ENCODE measurements at regions not wholly inside any gene's neighbourhood (a gene's known extent, or its start where the extent isn't known, plus 50 kb on each side); places are given as distances from the start of the nearest gene placed in this dataset.

GRCh38 chr9:17021387-17021970, 113.4 kb upstream of the CNTLN start:
- H3K27ac ChIP-seq (ENCODE audit: low read depth in 2 of 2, low read length in 2 of 2) = no peak overlapping the region
- no peaks in the 10 kb centered on the region for H3K27me3 ChIP-seq (ENCODE audit: control insufficient read depth in 2 of 2, insufficient read depth in 2 of 2, low read length in 2 of 2)
- no peak overlapping the region for H3K4me3 ChIP-seq (ENCODE audit: low read length in 2 of 2)
- no peaks in the 10 kb centered on the region for H3K36me3 ChIP-seq (ENCODE audit: control insufficient read depth in 2 of 2, insufficient read depth in 2 of 2, low read length in 2 of 2)
- no peaks in the 10 kb centered on the region for H3K9me3 ChIP-seq (ENCODE audit: control insufficient read depth in 2 of 2, low read length in 2 of 2)
- H3K4me1 ChIP-seq (ENCODE audit: control insufficient read depth in 2 of 2, insufficient read depth in 2 of 2, low read length in 2 of 2) = no peaks in the 10 kb centered on the region
- H3K9ac ChIP-seq (ENCODE audit: low read depth in 1 of 2, low read length in 2 of 2) = no peak overlapping the region

GRCh38 chr9:17019398-17019797, 115.4 kb upstream of the CNTLN start:
- no peak overlapping the region for H3K27ac ChIP-seq (ENCODE audit: low read depth in 2 of 2, low read length in 2 of 2)
- no peaks in the 10 kb centered on the region for H3K36me3 ChIP-seq (ENCODE audit: control insufficient read depth in 2 of 2, insufficient read depth in 2 of 2, low read length in 2 of 2)
- H3K27me3 ChIP-seq (ENCODE audit: control insufficient read depth in 2 of 2, insufficient read depth in 2 of 2, low read length in 2 of 2) = no peaks in the 10 kb centered on the region
- H3K4me1 ChIP-seq (ENCODE audit: control insufficient read depth in 2 of 2, insufficient read depth in 2 of 2, low read length in 2 of 2) = no peaks in the 10 kb centered on the region
- no peaks in the 10 kb centered on the region for H3K9me3 ChIP-seq (ENCODE audit: control insufficient read depth in 2 of 2, low read length in 2 of 2)
- H3K4me3 ChIP-seq (ENCODE audit: low read length in 2 of 2) = no peak overlapping the region
- H3K9ac ChIP-seq (ENCODE audit: low read depth in 1 of 2, low read length in 2 of 2) = no peak overlapping the region

- H3K9me3 ChIP-seq (ENCODE audit: control insufficient read depth in 2 of 2, low read length in 2 of 2) = no peaks in the 10 kb centered on the region
- H3K27ac ChIP-seq (ENCODE audit: low read depth in 2 of 2, low read length in 2 of 2) = no peak overlapping the region
- no peaks in the 10 kb centered on the region for H3K36me3 ChIP-seq (ENCODE audit: control insufficient read depth in 2 of 2, insufficient read depth in 2 of 2, low read length in 2 of 2)
- no peaks in the 10 kb centered on the region for H3K4me1 ChIP-seq (ENCODE audit: control insufficient read depth in 2 of 2, insufficient read depth in 2 of 2, low read length in 2 of 2)
- no peak overlapping the region for H3K4me3 ChIP-seq (ENCODE audit: low read length in 2 of 2)
- H3K9ac ChIP-seq (ENCODE audit: low read depth in 1 of 2, low read length in 2 of 2) = no peak overlapping the region
- H3K27me3 ChIP-seq (ENCODE audit: control insufficient read depth in 2 of 2, insufficient read depth in 2 of 2, low read length in 2 of 2) = no peaks in the 10 kb centered on the region
Measured at GRCh38 chr9:17018540-17019196, 116.2 kb upstream of the CNTLN start.

GRCh38 chr9:17017931-17018491, 116.8 kb upstream of the CNTLN start:
- Histone ChIP-seq H3K27ac (ENCODE audit: low read depth in 2 of 2, low read length in 2 of 2) (no peak overlapping the region), H3K4me1 (ENCODE audit: control insufficient read depth in 2 of 2, insufficient read depth in 2 of 2, low read length in 2 of 2) (no peaks in the 10 kb centered on the region), H3K27me3 (ENCODE audit: control insufficient read depth in 2 of 2, insufficient read depth in 2 of 2, low read length in 2 of 2) (no peaks in the 10 kb centered on the region), H3K4me3 (ENCODE audit: low read length in 2 of 2) (no peak overlapping the region), H3K36me3 (ENCODE audit: control insufficient read depth in 2 of 2, insufficient read depth in 2 of 2, low read length in 2 of 2) (no peaks in the 10 kb centered on the region), H3K9me3 (ENCODE audit: control insufficient read depth in 2 of 2, low read length in 2 of 2) (no peaks in the 10 kb centered on the region), H3K9ac (ENCODE audit: low read depth in 1 of 2, low read length in 2 of 2) (no peak overlapping the region)

GRCh38 chr9:17013891-17014290, 120.9 kb upstream of the CNTLN start:
- Histone ChIP-seq H3K36me3 (ENCODE audit: control insufficient read depth in 2 of 2, insufficient read depth in 2 of 2, low read length in 2 of 2) (no peaks in the 10 kb centered on the region), H3K9me3 (ENCODE audit: control insufficient read depth in 2 of 2, low read length in 2 of 2) (no peaks in the 10 kb centered on the region)

GRCh38 chr9:17013010-17013409, 121.8 kb upstream of the CNTLN start:
- Histone ChIP-seq H3K4me3 (ENCODE audit: low read length in 2 of 2) (no peak overlapping the region), H3K27ac (ENCODE audit: low read depth in 2 of 2, low read length in 2 of 2) (no peak overlapping the region), H3K4me1 (ENCODE audit: control insufficient read depth in 2 of 2, insufficient read depth in 2 of 2, low read length in 2 of 2) (peaks cover 0 to 3% of the 10 kb centered on the region in 2 donors), H3K36me3 (ENCODE audit: control insufficient read depth in 2 of 2, insufficient read depth in 2 of 2, low read length in 2 of 2) (no peaks in the 10 kb centered on the region), H3K9me3 (ENCODE audit: control insufficient read depth in 2 of 2, low read length in 2 of 2) (no peaks in the 10 kb centered on the region), H3K27me3 (ENCODE audit: control insufficient read depth in 2 of 2, insufficient read depth in 2 of 2, low read length in 2 of 2) (no peaks in the 10 kb centered on the region), H3K9ac (ENCODE audit: low read depth in 1 of 2, low read length in 2 of 2) (no peak overlapping the region)

More at GRCh38 chr9:17013891-17014290, 120.9 kb upstream of the CNTLN start:
- no peak overlapping the region for H3K27ac ChIP-seq (ENCODE audit: low read depth in 2 of 2, low read length in 2 of 2)
- peaks cover 0 to 3% of the 10 kb centered on the region in 2 donors for H3K4me1 ChIP-seq (ENCODE audit: control insufficient read depth in 2 of 2, insufficient read depth in 2 of 2, low read length in 2 of 2)
- no peak overlapping the region for H3K4me3 ChIP-seq (ENCODE audit: low read length in 2 of 2)
- no peaks in the 10 kb centered on the region for H3K27me3 ChIP-seq (ENCODE audit: control insufficient read depth in 2 of 2, insufficient read depth in 2 of 2, low read length in 2 of 2)
- no peak overlapping the region for H3K9ac ChIP-seq (ENCODE audit: low read depth in 1 of 2, low read length in 2 of 2)

- no peak overlapping the region for H3K27ac ChIP-seq (ENCODE audit: low read depth in 2 of 2, low read length in 2 of 2)
Measured at GRCh38 chr9:17011880-17012279, 123.0 kb upstream of the CNTLN start.

GRCh38 chr9:17009071-17009470, 125.8 kb upstream of the CNTLN start:
- Histone ChIP-seq H3K4me1 (ENCODE audit: control insufficient read depth in 2 of 2, insufficient read depth in 2 of 2, low read length in 2 of 2) (peaks cover 0 to 5% of the 10 kb centered on the region in 2 donors), H3K9ac (ENCODE audit: low read depth in 1 of 2, low read length in 2 of 2) (no peak overlapping the region), H3K36me3 (ENCODE audit: control insufficient read depth in 2 of 2, insufficient read depth in 2 of 2, low read length in 2 of 2) (no peaks in the 10 kb centered on the region), H3K27me3 (ENCODE audit: control insufficient read depth in 2 of 2, insufficient read depth in 2 of 2, low read length in 2 of 2) (no peaks in the 10 kb centered on the region), H3K27ac (ENCODE audit: low read depth in 2 of 2, low read length in 2 of 2) (no peak overlapping the region), H3K9me3 (ENCODE audit: control insufficient read depth in 2 of 2, low read length in 2 of 2) (no peaks in the 10 kb centered on the region), H3K4me3 (ENCODE audit: low read length in 2 of 2) (no peak overlapping the region)

More at GRCh38 chr9:17011880-17012279, 123.0 kb upstream of the CNTLN start:
- no peak overlapping the region for H3K9ac ChIP-seq (ENCODE audit: low read depth in 1 of 2, low read length in 2 of 2)
- H3K27me3 ChIP-seq (ENCODE audit: control insufficient read depth in 2 of 2, insufficient read depth in 2 of 2, low read length in 2 of 2) = no peaks in the 10 kb centered on the region
- no peaks in the 10 kb centered on the region for H3K9me3 ChIP-seq (ENCODE audit: control insufficient read depth in 2 of 2, low read length in 2 of 2)
- peaks cover 0 to 3% of the 10 kb centered on the region in 2 donors for H3K4me1 ChIP-seq (ENCODE audit: control insufficient read depth in 2 of 2, insufficient read depth in 2 of 2, low read length in 2 of 2)
- H3K4me3 ChIP-seq (ENCODE audit: low read length in 2 of 2) = no peak overlapping the region
- H3K36me3 ChIP-seq (ENCODE audit: control insufficient read depth in 2 of 2, insufficient read depth in 2 of 2, low read length in 2 of 2) = no peaks in the 10 kb centered on the region

GRCh38 chr9:17005056-17005823, 129.6 kb upstream of the CNTLN start:
- H3K36me3 ChIP-seq (ENCODE audit: control insufficient read depth in 2 of 2, insufficient read depth in 2 of 2, low read length in 2 of 2) = no peaks in the 10 kb centered on the region
- H3K4me1 ChIP-seq (ENCODE audit: control insufficient read depth in 2 of 2, insufficient read depth in 2 of 2, low read length in 2 of 2) = peaks cover 0 to 2% of the 10 kb centered on the region in 2 donors
- H3K27ac ChIP-seq (ENCODE audit: low read depth in 2 of 2, low read length in 2 of 2) = no peak overlapping the region
- H3K9me3 ChIP-seq (ENCODE audit: control insufficient read depth in 2 of 2, low read length in 2 of 2) = no peaks in the 10 kb centered on the region
- peak overlapping the region in 1 of 2 donors; percentile 59 for H3K4me3 ChIP-seq (ENCODE audit: low read length in 2 of 2)
- H3K9ac ChIP-seq (ENCODE audit: low read depth in 1 of 2, low read length in 2 of 2) = peak overlapping the region; percentile 19 to 36
- no peaks in the 10 kb centered on the region for H3K27me3 ChIP-seq (ENCODE audit: control insufficient read depth in 2 of 2, insufficient read depth in 2 of 2, low read length in 2 of 2)

- Histone ChIP-seq H3K9ac (ENCODE audit: low read depth in 1 of 2, low read length in 2 of 2) (no peak overlapping the region), H3K4me1 (ENCODE audit: control insufficient read depth in 2 of 2, insufficient read depth in 2 of 2, low read length in 2 of 2) (peaks cover 0 to 2% of the 10 kb centered on the region in 2 donors), H3K9me3 (ENCODE audit: control insufficient read depth in 2 of 2, low read length in 2 of 2) (no peaks in the 10 kb centered on the region), H3K27me3 (ENCODE audit: control insufficient read depth in 2 of 2, insufficient read depth in 2 of 2, low read length in 2 of 2) (no peaks in the 10 kb centered on the region), H3K36me3 (ENCODE audit: control insufficient read depth in 2 of 2, insufficient read depth in 2 of 2, low read length in 2 of 2) (no peaks in the 10 kb centered on the region), H3K27ac (ENCODE audit: low read depth in 2 of 2, low read length in 2 of 2) (no peak overlapping the region), H3K4me3 (ENCODE audit: low read length in 2 of 2) (no peak overlapping the region)
Measured at GRCh38 chr9:17004500-17004899, 130.3 kb upstream of the CNTLN start.
